ENCODE measurements at regions not wholly inside any gene's neighbourhood (a gene's known extent, or its start where the extent isn't known, plus 50 kb on each side); places are given as distances from the start of the nearest gene placed in this dataset.

- TF ChIP-seq TOX (CRISPR knock-in tag; IDR thresholded peaks at IDR 0.05; ENCODE audit: borderline replicate concordance) (no peak), ZNF70 (CRISPR knock-in tag; IDR thresholded peaks at IDR 0.05) (no peak), PATZ1 (CRISPR knock-in tag; IDR thresholded peaks at IDR 0.05; ENCODE audit: borderline replicate concordance) (no peak), POU6F1 (CRISPR knock-in tag; IDR thresholded peaks at IDR 0.05; ENCODE audit: borderline replicate concordance, low read depth) (no peak)
Measured at GRCh38 chr1:38512789-38513188, 346.8 kb downstream of the RRAGC start.

Measured in SK-N-SH treated with all-trans-retinoic acid at 6 μM for 48 hours (cell line).